ENCODE measurements at regions not wholly inside any gene's neighbourhood (a gene's known extent, or its start where the extent isn't known, plus 50 kb on each side); places are given as distances from the start of the nearest gene placed in this dataset.

GRCh38 chr6:23591761-23592160, 534.3 kb upstream of the NRSN1 start:
- no peak for TF ChIP-seq CTCF (IDR thresholded peaks at IDR 0.05)
- TF ChIP-seq POLR2A (IDR thresholded peaks at IDR 0.05) = no peak

Data from stomach (tissue), 4 donors.